Gastrocnemius medialis (tissue), 4 donors: ENCODE measurements at regions not wholly inside any gene's neighbourhood (a gene's known extent, or its start where the extent isn't known, plus 50 kb on each side); places are given as distances from the start of the nearest gene placed in this dataset.

Experiments used
- ATAC-seq, 2 donors: fragments of 150-250 bp; one replicate each; pipeline ENCODE4 v1.9.1; 2016
- DNase-seq, 2 donors: peaks; one replicate each; pipeline ENCODE4 v3.0.0-alpha.2; 2019
- H3K27ac ChIP-seq, 4 donors: fragments of 200-600 bp; sonication (generic); 1 replicate in 1 of 4; 2 replicates in 3 of 4; pipeline ENCODE4 v1.5.1; 2016 to 2018; ENCODE audit warnings: mild to moderate bottlenecking in 2 of 4, moderate library complexity in 1 of 4
- H3K27me3 ChIP-seq, 3 donors: fragments of 200-600 bp; sonication (generic) in 2 of 3; 1 replicate in 1 of 3; 2 replicates in 2 of 3; pipeline versions ENCODE4 v1.5.1 to v1.6.0; 2016 to 2019; ENCODE audit warnings: mild to moderate bottlenecking in 1 of 3, moderate library complexity in 1 of 3
- H3K36me3 ChIP-seq, 2 donors: fragments of 200-600 bp; sonication (generic) in 1 of 2; one replicate each; pipeline ENCODE4 v1.5.1; 2017 to 2018
- H3K4me1 ChIP-seq, 2 donors: fragments of 200-600 bp; sonication (generic) in 1 of 2; one replicate each; pipeline ENCODE4 v1.5.1; 2016 to 2017; ENCODE audit warnings: mild to moderate bottlenecking in 2 of 2
- H3K4me3 ChIP-seq, 4 donors: fragments of 200-600 bp; sonication (generic) in 3 of 4; 1 replicate in 1 of 4; 2 replicates in 3 of 4; pipeline ENCODE4 v1.5.1; 2016 to 2019; ENCODE audit warnings: mild to moderate bottlenecking in 2 of 4
- H3K9me3 ChIP-seq, 3 donors: fragments of 200-600 bp; sonication (generic) in 2 of 3; 1 replicate in 1 of 3; 2 replicates in 2 of 3; pipeline ENCODE4 v1.5.1; 2016 to 2019
- POLR2A ChIP-seq, 2 donors: fragments of 450-650 bp; IDR thresholded peaks; one replicate each; pipeline ENCODE4 v1.6.1; 2017; ENCODE audit warnings: antibody characterized with exemption in 2 of 2, mild to moderate bottlenecking in 2 of 2, moderate library complexity in 2 of 2
- in situ Hi-C, 4 donors: fragments of 200-750 bp; cut with MboI; loops; one replicate each; pipeline versions ENCODE4 v1.15.0 to v1.8.0; 2017; ENCODE audit warnings: low sequenced_read_pairs in 4 of 4
- intact Hi-C: fragments of 100-400 bp; cut with DNase I; formaldehyde crosslinking; loops from one replicate; pipeline ENCODE4 v1.15.1; 2023; ENCODE audit warnings: low total_unique reads
- TF ChIP-seq, protein P1 (sequence below), 5 experiments: fragments of 450-650 bp in 3 of 5; fragments of 200-600 bp in 2 of 5; sonication (generic) in 2 of 5; IDR thresholded peaks in 4 of 5; conservative IDR thresholded peaks in 1 of 5; 1 replicate in 4 of 5; 2 replicates in 1 of 5; pipeline ENCODE4 v1.5.1; 2016 to 2019; ENCODE audit warnings: antibody characterized with exemption in 5 of 5, mild to moderate bottlenecking in 3 of 5, moderate library complexity in 3 of 5

DNA sequence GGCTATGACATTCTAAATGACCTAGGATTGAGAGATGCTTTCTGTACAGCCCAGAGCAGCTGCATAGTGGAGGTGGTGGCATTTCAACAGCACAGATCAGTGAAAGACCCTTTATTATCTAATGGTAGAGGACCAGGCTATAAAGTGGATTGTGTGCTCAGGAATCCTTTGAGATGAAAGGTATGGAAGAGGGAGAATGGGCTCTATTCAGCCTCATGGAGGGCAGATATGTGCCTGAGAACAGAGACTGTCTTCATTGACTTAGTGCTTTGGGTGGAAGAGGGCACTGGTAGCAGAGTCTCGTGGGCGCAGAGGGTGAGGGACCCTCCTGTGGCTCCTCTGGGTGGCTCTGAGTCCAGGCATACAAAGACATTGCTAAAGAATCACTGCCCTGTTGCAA is 130.0 kb upstream of the SLC24A5 start:
- TF ChIP-seq, protein P1, sequence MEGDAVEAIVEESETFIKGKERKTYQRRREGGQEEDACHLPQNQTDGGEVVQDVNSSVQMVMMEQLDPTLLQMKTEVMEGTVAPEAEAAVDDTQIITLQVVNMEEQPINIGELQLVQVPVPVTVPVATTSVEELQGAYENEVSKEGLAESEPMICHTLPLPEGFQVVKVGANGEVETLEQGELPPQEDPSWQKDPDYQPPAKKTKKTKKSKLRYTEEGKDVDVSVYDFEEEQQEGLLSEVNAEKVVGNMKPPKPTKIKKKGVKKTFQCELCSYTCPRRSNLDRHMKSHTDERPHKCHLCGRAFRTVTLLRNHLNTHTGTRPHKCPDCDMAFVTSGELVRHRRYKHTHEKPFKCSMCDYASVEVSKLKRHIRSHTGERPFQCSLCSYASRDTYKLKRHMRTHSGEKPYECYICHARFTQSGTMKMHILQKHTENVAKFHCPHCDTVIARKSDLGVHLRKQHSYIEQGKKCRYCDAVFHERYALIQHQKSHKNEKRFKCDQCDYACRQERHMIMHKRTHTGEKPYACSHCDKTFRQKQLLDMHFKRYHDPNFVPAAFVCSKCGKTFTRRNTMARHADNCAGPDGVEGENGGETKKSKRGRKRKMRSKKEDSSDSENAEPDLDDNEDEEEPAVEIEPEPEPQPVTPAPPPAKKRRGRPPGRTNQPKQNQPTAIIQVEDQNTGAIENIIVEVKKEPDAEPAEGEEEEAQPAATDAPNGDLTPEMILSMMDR (IDR thresholded peaks at IDR 0.05 in 4 of 5, conservative IDR thresholded peaks at IDR 0.05 in 1 of 5) = no peak
- no peak for TF ChIP-seq POLR2A (IDR thresholded peaks at IDR 0.05)
- Histone ChIP-seq H3K4me1 (no peaks in the 10 kb centered on the region), H3K27me3 (no peaks in the 10 kb centered on the region), H3K4me3 (no peak overlapping the region), H3K36me3 (no peaks in the 10 kb centered on the region), H3K27ac (no peak overlapping the region), H3K9me3 (no peaks in the 10 kb centered on the region)
- ATAC-seq (no peak), DNase-seq (no peak)
- in situ Hi-C loops (loop anchor here in 3 of 4 donors (5.0 to 25.0 kb wide), 6 partner anchors 279 to 799 kb away; partner anchors contain the start of gene SEMA6D (in 2 of the 3)), intact Hi-C loops (no loop called here)

DNA sequence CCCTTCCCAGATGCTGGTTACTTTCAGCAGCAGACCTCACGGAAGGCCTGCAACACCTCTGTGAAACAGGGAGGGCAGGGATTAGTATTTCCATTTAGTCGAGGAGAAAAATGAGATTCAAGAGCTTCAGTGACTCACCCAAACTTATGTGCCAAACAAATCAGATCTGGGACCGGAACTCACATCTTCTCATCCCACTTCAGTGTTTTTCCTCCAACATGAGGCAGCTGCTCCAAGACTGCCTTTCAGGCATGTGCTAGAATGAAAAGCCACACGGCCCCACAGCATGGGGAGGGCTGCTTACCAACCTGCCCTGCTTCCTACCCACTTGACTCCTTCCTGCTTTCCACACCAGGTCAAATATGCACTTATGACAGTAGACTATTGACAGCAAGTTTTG is 129.4 kb upstream of the SLC24A5 start:
- no peak for TF ChIP-seq POLR2A (IDR thresholded peaks at IDR 0.05)
- TF ChIP-seq, protein P1 (IDR thresholded peaks at IDR 0.05 in 4 of 5, conservative IDR thresholded peaks at IDR 0.05 in 1 of 5) = no peak
- in situ Hi-C loops = loop anchor here in 3 of 4 donors (5.0 to 25.0 kb wide), 6 partner anchors 279 to 799 kb away; partner anchors contain the start of gene SEMA6D (in 2 of the 3)

DNA sequence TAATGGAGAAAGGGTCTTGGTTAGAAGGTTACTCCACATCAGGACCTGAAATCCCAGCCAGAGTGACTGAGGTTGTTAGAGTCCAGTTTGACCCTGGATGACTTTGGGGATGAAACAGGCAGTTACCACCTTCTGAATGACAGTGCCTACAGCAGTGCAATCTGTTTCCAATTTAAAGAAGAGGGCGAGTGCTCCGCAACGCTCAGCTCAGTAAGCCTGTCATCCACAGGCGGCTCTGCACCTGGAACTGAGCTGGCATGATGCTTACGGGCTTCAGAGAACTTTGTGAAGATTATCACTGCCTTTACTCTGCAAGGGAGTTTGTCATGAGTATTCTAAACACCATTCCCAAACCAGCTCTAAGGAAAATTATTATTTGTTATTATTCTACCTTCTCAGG is 127.7 kb upstream of the SLC24A5 start:
- in situ Hi-C loops = loop anchor here in 3 of 4 donors (5.0 to 25.0 kb wide), 6 partner anchors 281 to 801 kb away; partner anchors contain the start of gene SEMA6D (in 2 of the 3)
- DNase-seq (no peak), ATAC-seq (no peak)
- Histone ChIP-seq H3K27me3 (no peaks in the 10 kb centered on the region), H3K4me1 (no peaks in the 10 kb centered on the region), H3K4me3 (no peak overlapping the region), H3K9me3 (no peaks in the 10 kb centered on the region), H3K36me3 (no peaks in the 10 kb centered on the region), H3K27ac (no peak overlapping the region)
- TF ChIP-seq POLR2A (IDR thresholded peaks at IDR 0.05) = no peak
- TF ChIP-seq, protein P1 (IDR thresholded peaks at IDR 0.05 in 4 of 5, conservative IDR thresholded peaks at IDR 0.05 in 1 of 5) = no peak
- intact Hi-C loops = no loop called here

More for the DNA sequence above, 129.4 kb upstream of the SLC24A5 start:
- intact Hi-C loops = no loop called here
- Histone ChIP-seq H3K27ac (no peak overlapping the region), H3K36me3 (no peaks in the 10 kb centered on the region), H3K9me3 (no peaks in the 10 kb centered on the region), H3K4me1 (no peaks in the 10 kb centered on the region), H3K27me3 (no peaks in the 10 kb centered on the region), H3K4me3 (no peak overlapping the region)
- no peak for ATAC-seq
- DNase-seq = no peak

DNA sequence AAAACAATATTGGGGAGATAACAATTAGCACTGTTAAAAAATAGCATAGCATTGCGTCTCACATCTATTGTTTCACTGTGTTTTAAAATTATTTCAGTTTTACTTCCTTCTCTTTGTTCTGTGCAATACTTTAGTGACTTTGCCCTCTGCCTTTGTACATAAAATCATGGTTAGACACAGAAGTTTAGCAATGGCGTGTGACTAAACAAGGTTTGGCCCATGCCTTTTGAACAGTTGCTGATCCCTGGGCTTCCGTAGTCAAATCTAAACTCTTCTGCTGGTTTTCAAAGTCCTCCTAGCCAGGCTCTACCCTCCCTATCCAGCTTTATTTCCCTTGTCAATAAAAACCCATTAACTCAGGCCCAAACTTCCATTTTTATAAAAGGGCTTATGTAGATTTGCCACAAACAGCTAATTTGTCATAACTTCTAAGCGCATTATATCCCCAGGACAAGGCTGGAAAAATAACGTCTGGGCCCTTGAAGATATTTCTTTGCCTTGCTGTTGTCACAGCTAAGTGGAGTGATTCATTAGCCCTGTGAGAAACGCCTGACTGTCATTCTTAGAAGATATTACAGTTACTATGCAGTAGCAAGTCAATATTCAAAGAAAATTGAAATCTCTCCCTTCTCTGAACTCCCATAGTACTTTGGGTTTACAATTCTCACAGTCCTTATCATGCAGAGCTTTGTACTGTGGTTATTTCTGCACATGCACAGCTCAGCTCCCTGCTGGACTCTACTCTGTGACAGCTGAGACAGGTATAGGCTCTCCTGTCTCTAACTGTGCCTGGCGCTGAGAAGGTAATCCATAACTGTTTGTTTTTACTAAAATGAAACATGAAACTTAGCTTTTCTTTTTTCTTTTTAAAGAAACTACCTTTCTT is 123.4 kb upstream of the SLC24A5 start:
- no peak for DNase-seq
- no peak overlapping the region for H3K4me3 ChIP-seq
- intact Hi-C loops (no loop called here), in situ Hi-C loops (loop anchor here in 3 of 4 donors (10.0 to 25.0 kb wide), 4 partner anchors 285 to 535 kb away; partner anchors contain the start of gene SEMA6D (in 2 of the 3))
- no peak for ATAC-seq
- H3K27ac ChIP-seq = no peak overlapping the region
- no peaks in the 10 kb centered on the region for H3K9me3 ChIP-seq
- TF ChIP-seq, protein P1 (IDR thresholded peaks at IDR 0.05 in 4 of 5, conservative IDR thresholded peaks at IDR 0.05 in 1 of 5) = no peak
- no peak for TF ChIP-seq POLR2A (IDR thresholded peaks at IDR 0.05)
- no peaks in the 10 kb centered on the region for H3K36me3 ChIP-seq
- H3K27me3 ChIP-seq = no peaks in the 10 kb centered on the region
- H3K4me1 ChIP-seq = no peaks in the 10 kb centered on the region
